Psoas muscle (tissue), 7 donors: ENCODE measurements at regions not wholly inside any gene's neighbourhood (a gene's known extent, or its start where the extent isn't known, plus 50 kb on each side); places are given as distances from the start of the nearest gene placed in this dataset.

Source experiments
- ATAC-seq, 4 donors: fragments of 200-7000 bp; cut with Tn5 transposase; one replicate each; pipeline ENCODE4 v1.9.1; 2020; ENCODE audit warnings: moderate library complexity in 3 of 4, mild to moderate bottlenecking in 2 of 4
- DNase-seq, 2 donors: peaks; one replicate each; pipeline ENCODE4 v3.0.0-alpha.2; 2020
- H3K27ac ChIP-seq: fragments of 200-600 bp; one replicate; pipeline ENCODE4 v1.8.0; 2022
- H3K27me3 ChIP-seq, 3 donors: fragments of 200-600 bp in 1 of 3; one replicate each; pipeline versions ENCODE4 v1.6.1 to v1.8.0; 2013 to 2022; ENCODE audit warnings: low read length in 2 of 3, mild to moderate bottlenecking in 2 of 3, moderate library complexity in 1 of 3; ENCODE audit not compliant: insufficient read depth in 3 of 3
- H3K36me3 ChIP-seq, 2 donors: fragments of 200-600 bp in 1 of 2; one replicate each; pipeline versions ENCODE4 v1.6.1 to v1.8.0; 2013 to 2022; ENCODE audit warnings: low read depth in 1 of 2, mild to moderate bottlenecking in 1 of 2, moderate library complexity in 1 of 2; ENCODE audit not compliant: insufficient read depth in 1 of 2
- H3K4me1 ChIP-seq: fragments of 200-600 bp; one replicate; pipeline ENCODE4 v1.8.0; 2022
- H3K4me3 ChIP-seq: fragments of 200-600 bp; one replicate; pipeline ENCODE4 v1.8.0; 2022; ENCODE audit warnings: mild to moderate bottlenecking
- H3K9me3 ChIP-seq: fragments of 200-600 bp; one replicate; pipeline ENCODE4 v1.8.0; 2022
- WGBS, 3 donors: extraction: QIAGEN DNeasy Blood & Tissue Kit; methylation state at CpG; one replicate each; pipeline versions ENCODE4 v1.1.6 to v1.1.7; 2013; 5-methylcytosine and 5-hydroxymethylcytosine counted together
- intact Hi-C, 2 donors: fragments of 100-400 bp; cut with DNase I; formaldehyde crosslinking; loops; one replicate each; pipeline versions ENCODE4 v1.11.0 to v1.14.2; 2022
- TF ChIP-seq, protein P1 (sequence below): fragments of 200-600 bp; IDR thresholded peaks from one replicate; pipeline ENCODE4 v1.8.0; 2022; ENCODE audit warnings: antibody characterized with exemption
- donor health status: healthy with polysubstance abuse.
- donor health status: DM: no; HTN: no; CAD: no; lungs with moderate emphysema.
- donor health status: Bipolar disorder and iron deficiency.
- donor health status: healthy.
- donor health status: DM: yes; HTN: yes; CAD: no.
- donor health status: DM: no; HTN: no; CAD: no.
- donor health status: DM: yes; HTN: yes; CAD: no.

DNA sequence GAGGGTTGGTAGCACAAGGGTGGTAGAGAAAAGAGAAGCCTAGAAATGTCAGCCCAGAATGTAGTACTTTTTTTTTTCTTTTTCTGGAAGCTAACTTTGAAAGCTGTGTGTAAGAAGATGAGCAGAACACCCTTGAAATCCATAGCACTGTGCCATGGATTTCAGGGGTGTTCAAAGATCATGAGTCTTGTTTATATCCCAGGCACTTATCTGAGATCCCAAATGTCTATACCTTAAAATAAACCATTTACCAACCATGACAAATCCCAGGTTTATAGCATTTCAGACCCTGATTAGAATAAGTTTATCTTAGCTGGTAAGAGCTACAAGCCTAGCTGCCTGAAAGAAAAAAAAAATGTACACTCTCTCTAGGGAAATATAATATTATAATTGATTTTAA, 389.9 kb upstream of the ANXA10 start:
- intact Hi-C loops, result no loop called here
- Histone ChIP-seq H3K4me1 (no peaks in the 10 kb centered on the region), H3K27me3 (no peaks in the 10 kb centered on the region), H3K4me3 (no peak overlapping the region), H3K36me3 (no peaks in the 10 kb centered on the region), H3K9me3 (no peaks in the 10 kb centered on the region), H3K27ac (no peak overlapping the region)
- TF ChIP-seq, protein P1, sequence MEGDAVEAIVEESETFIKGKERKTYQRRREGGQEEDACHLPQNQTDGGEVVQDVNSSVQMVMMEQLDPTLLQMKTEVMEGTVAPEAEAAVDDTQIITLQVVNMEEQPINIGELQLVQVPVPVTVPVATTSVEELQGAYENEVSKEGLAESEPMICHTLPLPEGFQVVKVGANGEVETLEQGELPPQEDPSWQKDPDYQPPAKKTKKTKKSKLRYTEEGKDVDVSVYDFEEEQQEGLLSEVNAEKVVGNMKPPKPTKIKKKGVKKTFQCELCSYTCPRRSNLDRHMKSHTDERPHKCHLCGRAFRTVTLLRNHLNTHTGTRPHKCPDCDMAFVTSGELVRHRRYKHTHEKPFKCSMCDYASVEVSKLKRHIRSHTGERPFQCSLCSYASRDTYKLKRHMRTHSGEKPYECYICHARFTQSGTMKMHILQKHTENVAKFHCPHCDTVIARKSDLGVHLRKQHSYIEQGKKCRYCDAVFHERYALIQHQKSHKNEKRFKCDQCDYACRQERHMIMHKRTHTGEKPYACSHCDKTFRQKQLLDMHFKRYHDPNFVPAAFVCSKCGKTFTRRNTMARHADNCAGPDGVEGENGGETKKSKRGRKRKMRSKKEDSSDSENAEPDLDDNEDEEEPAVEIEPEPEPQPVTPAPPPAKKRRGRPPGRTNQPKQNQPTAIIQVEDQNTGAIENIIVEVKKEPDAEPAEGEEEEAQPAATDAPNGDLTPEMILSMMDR, result no peak
- DNase-seq, result no peak
- ATAC-seq, result no peak

DNA sequence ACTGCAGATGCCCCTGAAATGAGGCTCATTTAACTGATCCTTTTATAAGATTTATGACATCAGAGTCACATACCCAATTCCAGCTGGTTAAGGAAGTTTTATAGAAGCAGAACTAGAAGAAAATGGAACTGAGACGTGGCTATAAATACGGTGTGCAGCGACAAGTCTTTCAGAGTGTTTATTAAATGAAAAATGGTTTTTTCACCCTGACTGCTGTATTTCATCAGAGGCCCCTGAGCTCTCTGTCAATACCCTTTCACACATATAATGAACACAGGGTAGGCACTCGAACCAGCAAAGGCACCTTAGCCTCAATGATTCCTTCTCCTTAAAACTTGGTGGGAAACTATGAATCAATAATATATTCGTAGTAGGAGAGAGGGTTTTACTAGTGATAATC, 380.8 kb upstream of the ANXA10 start:
- ATAC-seq (no peak), DNase-seq (no peak)
- WGBS, 3 donors, result 31 to 43% (median 31%) methylated on average over 5 of the region's 5 CpGs
- no peaks in the 10 kb centered on the region for H3K36me3 ChIP-seq
- H3K4me1 ChIP-seq, result no peaks in the 10 kb centered on the region
- H3K27ac ChIP-seq, result no peak overlapping the region
- TF ChIP-seq, protein P1, result no peak
- H3K9me3 ChIP-seq, result no peaks in the 10 kb centered on the region
- intact Hi-C loops, result no loop called here
- H3K4me3 ChIP-seq, result no peak overlapping the region
- no peaks in the 10 kb centered on the region for H3K27me3 ChIP-seq

DNA sequence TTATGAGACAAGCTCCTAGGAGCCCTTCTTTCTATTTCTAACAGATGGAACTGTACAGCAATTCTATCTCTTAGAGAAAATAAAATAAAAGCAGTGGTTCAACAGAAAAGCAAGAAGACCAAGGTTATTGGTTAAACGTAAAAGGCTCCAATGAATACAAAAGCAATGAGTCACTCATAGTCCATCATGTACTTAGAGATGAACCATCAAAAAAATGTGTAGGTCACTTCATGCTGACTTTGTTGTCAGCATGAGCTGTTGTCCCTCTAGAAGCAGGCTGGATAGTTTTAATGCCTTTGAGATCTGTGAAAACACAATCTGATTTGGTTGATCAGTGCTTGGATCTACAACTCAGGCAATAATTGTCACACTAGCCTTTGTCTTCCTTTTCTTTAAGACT, 378.6 kb upstream of the ANXA10 start:
- Histone ChIP-seq H3K27me3 (no peaks in the 10 kb centered on the region), H3K9me3 (no peaks in the 10 kb centered on the region), H3K4me3 (no peak overlapping the region), H3K27ac (no peak overlapping the region), H3K36me3 (no peaks in the 10 kb centered on the region), H3K4me1 (no peaks in the 10 kb centered on the region)
- no peak for ATAC-seq
- WGBS, 3 donors, result 73 to 86% (median 75%) methylated on average over 1 of the region's 1 CpG
- TF ChIP-seq, protein P1, result no peak
- DNase-seq, result no peak
- intact Hi-C loops, result no loop called here

DNA sequence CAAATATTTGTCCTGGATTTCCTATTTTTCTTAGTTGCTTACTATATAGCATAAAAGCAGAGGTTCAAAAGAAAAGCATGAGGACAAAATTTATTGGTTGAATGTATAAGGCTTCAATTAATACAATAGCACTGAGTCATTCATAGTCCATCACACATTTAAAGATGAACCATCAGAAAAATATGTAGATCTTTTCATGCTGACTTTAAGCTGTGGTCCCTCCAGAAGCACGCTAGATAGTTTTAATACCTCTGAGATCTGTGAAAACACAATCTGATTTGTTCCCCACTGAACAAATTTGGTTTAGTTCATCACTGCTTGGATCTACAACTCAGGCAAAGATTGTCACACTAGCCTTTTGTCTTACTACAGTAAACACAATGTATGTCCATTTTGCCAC, 377.2 kb upstream of the ANXA10 start:
- Histone ChIP-seq H3K4me1 (no peaks in the 10 kb centered on the region), H3K9me3 (no peaks in the 10 kb centered on the region), H3K27ac (no peak overlapping the region), H3K27me3 (no peaks in the 10 kb centered on the region), H3K4me3 (no peak overlapping the region), H3K36me3 (no peaks in the 10 kb centered on the region)
- intact Hi-C loops, result no loop called here
- ATAC-seq, result no peak
- DNase-seq, result no peak
- 56 to 61% (median 58%) methylated on average over 1 of the region's 1 CpG for WGBS, 3 donors
- TF ChIP-seq, protein P1, result no peak

DNA sequence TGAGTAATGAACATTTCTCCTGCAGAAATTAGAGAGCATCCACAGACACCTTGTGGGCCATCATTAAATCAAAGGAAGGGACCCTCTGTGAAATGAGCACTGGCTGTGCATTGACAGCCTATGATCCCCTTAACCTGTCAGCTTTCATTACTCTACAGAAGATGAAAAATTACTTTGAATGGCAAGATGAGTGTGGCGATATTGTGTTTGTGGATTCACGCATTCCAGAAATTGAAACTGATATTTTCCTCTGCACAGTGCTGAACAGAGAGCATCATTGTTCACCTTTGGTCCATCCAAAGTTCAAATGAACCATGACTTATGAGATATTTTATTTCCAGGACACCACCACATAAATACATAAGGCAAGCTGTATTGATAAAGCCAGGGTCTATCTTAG, 374.8 kb upstream of the ANXA10 start:
- Histone ChIP-seq H3K4me3 (no peak overlapping the region), H3K27me3 (no peaks in the 10 kb centered on the region), H3K4me1 (no peaks in the 10 kb centered on the region), H3K36me3 (no peaks in the 10 kb centered on the region), H3K9me3 (no peaks in the 10 kb centered on the region), H3K27ac (no peak overlapping the region)
- 78 to 82% (median 81%) methylated on average over 2 of the region's 2 CpGs for WGBS, 3 donors
- intact Hi-C loops, result no loop called here
- TF ChIP-seq, protein P1, result no peak
- ATAC-seq (no peak), DNase-seq (no peak)
